Inflammatory macrophage treated with lipopolysaccharide for 1 hour (primary cell): ENCODE measurements at regions not wholly inside any gene's neighbourhood (a gene's known extent, or its start where the extent isn't known, plus 50 kb on each side); places are given as distances from the start of the nearest gene placed in this dataset.

Experiments used
- DNase-seq, 2 donors: peaks; one replicate each; pipeline ENCODE4 v3.0.0-alpha.2; 2020 to 2022

DNA sequence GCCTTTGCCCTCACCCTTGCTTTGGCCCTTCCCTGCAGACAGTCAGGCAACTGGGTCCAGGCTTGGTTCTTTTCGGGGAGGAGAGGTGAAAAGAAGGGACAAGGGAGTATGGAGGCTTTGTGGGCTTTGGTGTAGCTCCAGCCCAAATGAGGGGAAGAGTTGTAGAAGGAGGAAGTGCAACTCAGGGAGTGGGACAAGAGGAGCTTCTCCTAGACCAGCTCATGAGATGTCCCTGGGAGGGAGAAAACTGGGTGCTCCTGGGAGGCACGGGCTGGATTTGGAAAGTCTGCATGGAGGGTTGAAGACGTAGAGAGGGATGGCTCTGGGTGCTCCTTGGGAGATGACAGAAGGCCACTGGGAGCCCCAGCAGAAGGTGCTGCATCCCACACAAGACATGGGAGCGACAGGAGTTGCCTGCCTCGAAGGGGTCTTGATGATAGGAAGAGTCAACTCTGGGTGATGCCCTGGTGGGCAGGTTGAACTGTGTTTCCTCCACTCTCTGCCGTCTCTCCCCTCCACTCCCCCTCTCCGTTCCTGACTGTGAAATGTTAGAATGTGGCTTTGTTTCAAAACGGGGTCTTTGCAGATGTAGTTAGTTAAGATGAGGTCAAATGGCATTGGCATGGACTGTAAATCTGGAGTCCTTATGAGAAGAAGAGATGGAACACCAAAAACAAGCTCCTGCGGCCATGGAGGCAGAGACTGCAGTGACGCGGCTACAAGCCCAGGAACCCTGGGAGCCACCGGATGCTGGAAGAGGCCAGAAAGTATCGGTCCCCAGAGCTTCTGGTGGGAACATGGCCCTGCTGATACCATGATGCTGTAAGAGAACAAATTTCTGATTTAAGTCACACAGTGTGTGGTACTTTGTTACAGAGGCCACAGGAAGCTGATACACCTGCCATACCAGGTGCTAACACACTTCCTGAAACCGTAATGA, 298.5 kb downstream of the GLRX3 start:
- DNase-seq: no peak

DNA sequence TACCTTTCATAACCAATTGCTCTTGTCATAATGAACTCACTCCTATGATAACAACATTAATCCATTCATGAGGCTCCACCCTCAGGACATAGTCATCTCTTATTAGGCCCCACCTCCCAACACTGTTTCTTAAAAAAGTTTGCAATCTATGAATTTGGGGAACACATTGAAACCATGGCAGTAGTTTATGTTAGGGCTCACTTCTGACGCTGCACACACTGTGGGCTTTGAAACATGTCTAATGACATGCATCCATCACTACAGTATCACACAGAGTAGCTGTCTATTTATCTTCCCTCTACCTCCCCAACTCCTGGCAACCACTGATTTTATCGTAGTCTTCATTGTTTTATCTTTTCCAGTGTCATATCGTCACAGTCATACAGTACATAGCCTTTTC, 299.8 kb downstream of the GLRX3 start:
- DNase-seq: no peak

DNA sequence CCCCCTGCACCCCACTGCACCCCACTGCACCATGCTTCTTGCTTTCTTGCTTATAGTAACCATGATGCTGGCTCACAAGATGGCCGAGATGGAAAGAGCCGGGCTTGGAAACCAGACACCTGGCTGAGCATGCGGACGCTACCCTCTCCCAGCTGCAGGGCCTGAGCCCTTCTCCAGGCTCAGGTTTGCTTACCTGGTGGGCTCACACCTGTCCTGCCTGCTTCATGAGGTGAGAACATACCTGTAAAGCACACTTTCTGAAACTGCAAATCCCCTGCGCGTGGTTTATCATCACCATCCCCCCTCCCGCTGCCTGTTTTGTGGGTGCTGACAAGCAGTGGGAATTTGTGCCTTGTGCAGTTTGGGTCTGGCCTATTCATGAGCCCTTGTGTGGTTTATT, 302.7 kb downstream of the GLRX3 start:
- no peak for DNase-seq

DNA sequence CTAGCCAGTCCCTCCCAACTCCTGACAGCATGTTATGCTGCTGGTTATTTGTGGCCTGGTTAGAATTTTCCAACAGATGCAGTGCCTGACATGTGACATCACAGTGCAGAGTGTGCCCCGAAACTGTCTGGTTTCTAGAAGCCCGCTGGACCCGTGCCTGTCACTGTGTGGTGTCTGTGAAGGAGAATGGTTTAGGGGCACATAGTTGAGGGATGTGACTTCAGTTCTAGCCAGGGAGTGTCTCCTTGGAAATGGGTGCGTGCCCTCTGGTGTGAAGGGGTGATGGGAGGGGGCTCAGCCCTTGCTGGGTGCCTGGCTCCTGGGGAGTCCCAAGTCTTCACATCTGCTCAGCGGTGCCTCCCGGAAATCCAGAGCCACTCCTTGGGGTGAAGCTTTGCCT, 303.6 kb downstream of the GLRX3 start:
- DNase-seq: no peak

DNA sequence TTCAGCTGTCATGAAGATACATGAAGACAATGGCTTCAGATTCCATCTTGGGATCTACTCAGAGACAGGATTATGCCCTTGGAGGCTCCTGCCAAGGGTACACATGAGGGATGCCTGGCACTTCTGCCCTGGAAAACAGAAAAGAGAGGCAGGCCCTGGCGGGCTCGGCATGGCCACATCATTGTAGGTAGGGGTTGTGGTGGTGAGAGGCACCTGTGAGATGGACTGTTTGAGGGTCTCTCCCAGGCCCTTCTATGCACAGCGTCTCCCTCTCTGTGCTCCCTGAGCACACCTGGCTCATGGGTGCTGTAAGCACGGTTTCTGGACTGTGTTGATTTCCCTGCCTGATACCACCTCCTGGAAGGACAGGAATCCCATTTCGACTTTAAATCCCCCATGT, 304.3 kb downstream of the GLRX3 start:
- DNase-seq: no peak

DNA sequence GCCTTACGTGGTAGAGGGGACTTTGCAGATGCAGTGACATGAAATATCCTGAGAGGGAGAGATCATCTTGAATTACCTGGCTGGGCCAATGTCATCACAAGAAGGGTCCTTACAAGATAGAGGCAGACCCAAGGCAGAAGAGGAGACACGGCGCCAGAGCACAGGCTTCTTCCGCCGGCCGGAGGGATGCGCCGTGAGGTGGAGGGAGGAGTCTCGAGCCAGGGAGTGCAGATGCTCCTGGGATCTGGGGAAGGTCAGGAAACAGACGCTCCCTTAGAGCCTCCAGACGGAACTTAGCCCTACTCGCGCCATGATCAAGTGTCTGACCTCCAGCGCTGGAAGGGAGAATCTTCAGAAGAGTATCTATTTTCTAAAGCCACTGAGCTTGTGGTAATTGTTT, 304.8 kb downstream of the GLRX3 start:
- no peak for DNase-seq

DNA sequence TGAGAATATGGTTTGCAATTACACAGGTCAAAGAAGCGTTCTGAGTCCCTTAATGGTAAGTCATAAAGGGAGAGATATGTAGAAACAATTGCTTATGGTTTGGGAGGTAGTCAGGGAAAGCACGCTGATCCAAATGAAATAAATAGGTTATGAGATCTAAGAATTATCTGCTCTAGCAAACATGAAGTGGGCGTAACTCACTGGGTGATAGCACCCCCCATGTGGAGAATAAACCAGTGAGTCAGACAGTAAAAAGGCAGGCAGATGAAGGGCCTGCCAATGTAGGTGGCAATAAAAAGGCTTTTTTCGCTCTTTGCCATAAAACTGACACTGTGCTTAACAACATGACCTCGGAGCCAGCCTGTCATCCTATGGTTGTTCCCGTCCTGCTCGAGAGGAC, 306.9 kb downstream of the GLRX3 start:
- no peak for DNase-seq

DNA sequence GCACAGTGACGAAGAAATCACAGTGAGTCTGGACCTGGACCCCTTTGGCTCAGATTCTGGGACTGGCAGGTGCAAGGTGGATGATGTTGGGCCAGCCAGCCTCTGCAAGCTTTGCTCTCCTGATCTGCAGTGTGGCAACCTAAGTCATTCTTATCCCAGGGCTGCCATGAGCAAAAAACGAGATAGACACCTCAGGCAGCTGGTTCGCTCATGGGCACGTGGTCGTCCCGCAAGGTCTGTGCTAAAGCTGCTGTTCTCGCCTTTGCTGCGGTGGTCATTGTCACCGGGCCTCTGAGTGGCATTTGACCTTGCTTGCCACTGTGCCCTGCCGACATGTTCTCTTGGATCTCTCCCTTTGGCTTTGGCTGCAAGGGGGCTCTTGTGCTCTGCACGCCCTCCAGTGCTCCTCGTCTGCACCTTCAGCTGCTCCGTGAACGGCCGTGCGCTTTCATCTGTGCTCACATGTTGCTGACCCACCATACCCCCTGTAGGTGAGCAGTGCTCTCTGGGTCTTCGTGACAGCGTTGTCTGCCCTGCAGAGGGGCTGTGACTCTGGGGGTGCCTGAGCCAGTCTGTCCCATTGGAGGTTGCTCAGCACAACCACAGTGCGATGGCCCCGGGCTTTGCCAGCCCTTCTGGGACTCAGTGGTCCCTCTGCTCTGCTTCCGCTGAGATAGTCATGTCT, 317.0 kb downstream of the GLRX3 start:
- DNase-seq: no peak

DNA sequence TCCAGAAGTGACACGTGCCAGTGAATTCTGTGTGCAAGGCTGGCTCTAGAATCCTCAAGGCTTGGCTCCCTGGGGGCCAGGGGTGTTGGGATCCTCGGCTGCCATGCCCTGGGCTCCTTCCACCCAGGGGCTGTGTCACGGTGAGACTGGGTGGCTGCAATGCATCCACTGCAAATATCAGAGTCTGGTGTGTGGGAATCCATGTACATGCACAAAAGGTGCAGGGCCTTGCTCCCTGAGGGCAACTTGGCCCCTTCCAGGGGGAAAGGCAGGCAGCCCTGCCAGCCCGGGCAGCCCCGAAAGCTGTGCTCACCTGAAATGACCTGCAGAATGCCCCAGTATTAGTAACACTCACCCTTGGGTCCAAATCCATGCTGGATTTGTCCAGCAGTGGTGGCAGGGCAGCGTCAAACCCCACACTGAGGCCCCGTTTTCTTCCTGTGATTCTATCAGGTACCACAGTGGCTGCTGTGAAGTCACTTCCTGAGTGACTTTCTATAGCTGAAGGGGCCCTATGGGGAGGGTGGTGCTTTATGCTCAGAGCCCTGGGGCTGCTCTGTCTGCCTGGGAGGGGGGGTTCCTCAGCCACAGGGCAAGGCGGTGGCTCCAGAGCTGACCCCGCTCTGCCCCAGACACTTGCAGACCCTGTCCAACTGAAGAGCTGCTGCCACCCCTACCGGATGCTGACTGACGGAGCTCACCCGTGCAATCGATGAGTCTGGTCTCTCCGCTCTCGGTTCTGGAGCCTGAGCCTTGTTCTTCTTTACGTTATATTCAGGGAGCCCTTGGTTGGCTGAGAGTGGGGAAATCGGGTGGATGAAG, 317.7 kb downstream of the GLRX3 start:
- DNase-seq: no peak

DNA sequence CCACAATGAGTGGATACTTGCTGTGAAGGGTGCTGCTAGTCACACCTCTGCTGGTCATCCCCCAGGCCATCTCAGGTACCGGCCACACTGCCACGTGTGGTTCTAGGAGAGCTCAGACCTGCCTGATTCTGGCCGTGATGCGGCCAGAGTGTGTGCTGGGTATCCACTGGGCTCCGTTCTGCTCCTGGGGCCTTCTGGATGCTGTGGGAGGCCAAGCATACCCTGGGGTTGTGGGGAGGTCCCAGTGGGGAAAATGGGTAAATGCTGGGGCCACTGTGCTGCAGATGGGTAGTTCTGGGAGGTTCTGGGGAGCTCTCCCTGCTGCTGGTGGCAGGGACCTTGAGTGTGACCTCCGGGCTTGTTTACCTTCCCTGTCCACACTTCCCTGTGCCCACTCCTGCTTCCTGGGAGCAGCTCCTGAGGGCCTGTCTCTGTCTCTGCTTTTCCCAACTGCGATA, 318.4 kb downstream of the GLRX3 start:
- DNase-seq: no peak

DNA sequence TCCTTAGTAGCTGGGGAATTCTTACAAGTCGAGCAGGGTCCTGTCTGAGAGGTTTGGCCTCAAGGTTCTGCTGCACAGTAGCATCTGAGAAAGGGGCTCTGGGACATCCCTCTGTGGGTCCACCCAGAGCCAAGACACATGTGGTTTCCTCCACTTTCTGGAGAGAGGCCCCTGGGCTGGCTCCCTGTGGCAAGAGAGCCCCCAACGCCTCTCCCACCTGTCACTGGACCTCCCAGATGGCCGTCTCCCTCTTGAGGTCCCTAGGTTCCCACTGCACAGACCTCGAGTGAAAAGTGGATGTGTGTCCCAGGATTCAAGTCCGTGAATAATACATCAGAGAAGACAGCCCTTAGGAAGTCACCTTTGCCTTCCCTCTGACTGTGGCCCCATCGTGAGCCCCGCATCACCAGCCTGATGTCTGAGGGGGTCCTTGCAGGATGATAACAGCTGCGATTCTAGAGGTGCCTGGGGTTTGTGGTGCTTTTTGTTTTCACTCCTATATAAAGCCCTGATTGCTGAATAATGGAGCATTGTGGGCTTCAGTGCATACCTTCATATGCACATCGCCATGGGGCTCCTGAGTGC, 319.0 kb downstream of the GLRX3 start:
- no peak for DNase-seq

DNA sequence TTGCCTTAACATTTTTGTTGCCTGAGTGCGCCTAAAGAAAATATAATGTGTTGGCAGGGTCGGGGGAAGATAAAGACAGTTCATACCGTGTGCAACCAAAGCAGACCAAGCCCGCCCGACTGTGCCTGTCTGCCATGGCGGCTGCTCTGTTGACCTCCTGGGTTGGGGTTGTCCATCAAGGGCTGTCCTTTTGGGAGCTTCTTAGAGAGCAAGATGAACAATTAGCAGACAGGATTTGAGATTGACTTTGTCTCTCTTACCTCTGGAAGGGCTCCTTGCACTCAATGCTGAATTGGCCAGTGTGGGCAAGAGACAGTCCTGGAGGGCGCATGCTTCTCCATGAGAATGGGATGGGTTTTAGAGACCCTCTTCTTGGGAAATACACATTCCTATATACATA, 319.6 kb downstream of the GLRX3 start:
- DNase-seq: no peak

DNA sequence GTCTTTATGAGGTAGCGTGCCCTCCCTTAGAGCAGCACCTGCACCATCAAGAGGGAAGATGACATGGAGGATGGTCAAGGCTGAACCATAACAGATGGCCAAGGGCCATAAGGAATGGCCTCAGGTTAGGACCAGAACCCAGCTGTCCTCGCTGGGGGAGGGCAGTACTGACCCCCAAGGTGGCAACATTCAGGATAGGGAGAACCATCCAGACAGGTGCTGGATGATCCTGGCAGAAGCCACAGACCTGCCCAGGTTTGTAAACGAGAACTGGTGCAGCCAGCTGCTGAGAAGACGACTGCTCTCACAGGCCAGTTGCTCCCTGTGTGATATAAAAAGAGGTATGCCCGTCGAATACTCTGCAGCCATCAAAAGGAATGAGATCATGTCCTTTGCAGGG, 320.4 kb downstream of the GLRX3 start:
- no peak for DNase-seq

DNA sequence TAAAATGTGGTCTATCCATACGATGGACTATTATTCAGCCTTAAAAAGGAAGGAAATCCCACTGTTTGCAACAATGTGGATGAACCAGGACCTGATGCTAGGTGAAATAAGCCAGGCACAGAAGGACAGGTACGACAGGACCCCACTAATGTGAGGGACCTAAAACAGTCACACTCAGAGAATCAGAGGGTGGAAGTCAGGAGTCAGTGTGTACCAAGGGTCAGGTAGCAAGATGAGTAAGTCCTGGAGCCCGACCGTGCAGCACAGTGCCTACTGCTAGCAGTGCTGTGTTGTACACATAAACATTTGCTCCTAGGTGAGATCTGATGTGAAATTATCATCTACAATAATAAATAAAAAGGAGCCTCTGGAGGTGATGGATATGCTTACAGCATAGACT, 322.3 kb downstream of the GLRX3 start:
- DNase-seq: no peak

DNA sequence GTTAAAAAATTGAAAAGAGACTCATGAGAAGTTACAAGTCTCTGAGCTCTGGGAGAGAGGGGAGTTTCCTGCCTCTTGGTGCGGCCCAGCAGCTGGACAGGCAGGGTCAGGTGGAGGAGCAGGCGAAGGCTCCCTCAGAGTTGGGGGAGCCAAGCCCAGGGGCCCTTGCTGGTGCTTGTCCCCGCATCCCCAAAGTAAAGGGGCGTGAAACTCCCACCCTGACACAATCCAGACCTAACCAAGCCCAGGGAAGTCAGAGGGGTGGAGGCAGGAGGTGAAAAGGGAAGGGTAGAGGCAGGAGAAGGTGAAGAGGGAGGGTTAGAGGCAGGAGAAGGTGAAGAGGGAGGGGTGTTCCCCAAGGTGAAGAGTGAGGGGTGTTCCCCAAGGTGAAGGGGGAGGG, 322.8 kb downstream of the GLRX3 start:
- no peak for DNase-seq

DNA sequence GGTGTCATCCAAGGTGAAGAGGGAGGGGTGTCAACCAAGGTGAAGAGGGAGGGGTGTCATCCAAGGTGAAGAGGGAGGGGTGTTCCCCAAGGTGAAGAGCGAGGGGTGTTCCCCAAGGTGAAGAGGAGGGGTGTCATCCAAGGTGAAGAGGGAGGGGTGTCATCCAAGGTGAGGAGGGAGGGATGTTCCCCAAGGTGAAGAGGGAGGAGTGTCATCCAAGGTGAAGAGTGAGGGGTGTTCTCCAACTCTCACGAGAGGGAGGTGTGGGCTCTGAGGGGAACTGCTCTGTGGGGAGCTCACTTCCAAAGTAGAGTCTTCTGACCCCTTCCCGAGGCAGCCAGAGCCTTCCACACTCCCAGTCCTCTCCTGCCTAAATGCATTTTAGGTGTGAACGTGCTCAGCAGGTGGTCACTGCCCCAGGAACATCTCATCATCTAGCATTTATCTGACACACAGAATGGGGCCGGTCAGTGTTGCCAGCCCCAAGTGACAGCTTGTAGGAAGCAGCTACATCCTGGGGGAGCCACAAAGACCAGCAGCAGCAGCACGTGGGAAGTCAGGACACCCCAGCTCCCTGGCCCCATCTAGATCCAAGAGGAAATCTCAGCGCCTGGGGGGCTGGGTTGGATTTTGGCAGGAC, 323.8 kb downstream of the GLRX3 start:
- no peak for DNase-seq

DNA sequence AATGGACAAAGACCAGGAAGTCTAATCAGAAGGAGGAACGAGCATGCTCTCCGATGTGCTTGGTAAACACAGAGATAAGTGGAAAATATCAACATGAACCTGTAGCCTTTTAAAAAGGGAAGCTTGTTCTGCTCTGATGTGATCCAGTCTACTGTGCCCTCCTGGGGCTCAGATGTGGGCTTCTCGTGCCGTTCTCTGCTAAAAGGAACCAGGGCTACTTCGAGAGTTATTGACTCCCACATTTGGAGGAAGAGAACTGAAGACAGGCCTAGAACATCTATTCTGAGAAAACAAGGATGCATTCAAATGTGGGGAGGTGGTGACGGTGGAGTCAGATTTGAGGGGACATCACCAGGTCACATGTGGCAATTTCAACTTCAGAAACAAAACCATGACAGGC, 325.4 kb downstream of the GLRX3 start:
- no peak for DNase-seq

DNA sequence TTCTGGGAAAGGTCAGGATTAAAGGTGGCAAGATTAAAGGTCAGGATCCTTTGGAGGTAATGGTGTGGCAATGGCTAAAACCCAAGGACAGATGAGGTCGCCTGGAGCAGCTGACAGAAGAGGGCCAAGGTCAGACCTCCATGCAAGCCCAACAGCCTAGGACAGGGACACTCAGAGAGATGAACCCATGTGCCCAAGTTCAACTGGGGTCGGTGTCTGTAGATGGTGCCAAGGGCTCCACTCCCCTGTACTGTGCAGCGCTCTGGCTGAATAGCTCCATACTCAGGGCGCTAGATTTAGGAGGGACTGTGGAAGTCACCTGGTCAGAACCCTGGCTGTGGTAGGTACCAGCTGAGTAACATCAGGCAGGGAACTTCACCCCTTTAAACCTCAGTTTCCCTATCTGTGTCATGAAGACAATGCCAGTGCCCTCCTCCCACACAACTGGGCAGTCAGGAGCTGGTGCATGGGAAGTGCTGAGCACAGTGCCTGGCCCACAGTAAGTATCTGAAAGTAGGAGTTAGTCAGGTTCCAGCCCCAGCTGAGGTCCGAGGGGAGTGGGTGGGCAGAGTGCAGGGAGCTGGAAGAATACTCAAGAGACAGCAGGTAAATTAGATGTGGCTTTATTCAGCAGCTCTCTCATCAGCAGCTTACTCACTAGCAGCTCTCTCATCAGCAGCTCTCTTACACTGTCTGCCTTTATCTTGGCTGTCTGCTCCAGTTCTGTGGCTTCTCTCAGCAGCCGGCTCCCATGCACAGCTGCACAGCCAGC, 327.1 kb downstream of the GLRX3 start:
- no peak for DNase-seq

DNA sequence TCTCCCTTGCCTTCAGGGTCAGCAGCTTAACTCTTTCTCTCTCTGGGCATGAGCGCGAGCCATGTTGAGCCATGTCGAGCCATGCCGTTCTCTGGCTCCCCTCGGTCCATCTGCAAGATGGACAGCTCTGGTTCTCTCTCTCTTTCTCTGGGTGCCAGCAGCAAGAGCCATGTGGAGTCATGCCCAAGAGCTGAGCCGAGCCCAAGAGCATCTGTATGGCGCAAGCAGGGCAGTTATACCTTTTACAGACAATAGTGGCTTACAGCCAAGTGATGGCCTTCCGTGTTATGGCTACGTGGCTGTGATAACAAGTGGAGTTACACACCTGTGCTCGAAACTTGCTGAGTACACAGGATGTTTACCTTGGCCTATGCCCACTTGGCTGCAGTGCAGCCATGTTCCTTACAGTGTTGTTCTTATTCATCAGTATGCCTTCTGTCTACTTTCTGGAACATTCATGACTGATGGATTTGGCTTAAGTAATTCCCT, 327.7 kb downstream of the GLRX3 start:
- no peak for DNase-seq

DNA sequence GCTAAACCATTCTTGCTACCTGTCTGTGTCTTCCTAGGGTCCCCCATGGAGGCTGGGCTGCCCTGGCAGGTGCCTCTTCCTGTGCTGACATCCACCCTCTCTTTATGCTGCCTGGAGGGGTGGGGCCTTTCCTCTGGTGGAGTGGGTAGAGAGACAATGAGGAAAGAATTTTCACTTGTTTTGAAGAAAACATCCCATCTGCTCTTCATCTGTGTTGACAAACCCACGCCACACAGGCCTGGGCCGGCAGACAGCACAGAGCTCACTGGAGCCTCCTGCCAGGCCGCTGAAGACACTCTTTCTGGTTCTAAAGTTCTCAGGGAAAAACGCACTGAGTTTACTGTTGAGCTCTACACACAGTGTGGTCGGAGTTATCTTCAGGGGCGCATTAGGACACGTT, 328.2 kb downstream of the GLRX3 start:
- DNase-seq: no peak

DNA sequence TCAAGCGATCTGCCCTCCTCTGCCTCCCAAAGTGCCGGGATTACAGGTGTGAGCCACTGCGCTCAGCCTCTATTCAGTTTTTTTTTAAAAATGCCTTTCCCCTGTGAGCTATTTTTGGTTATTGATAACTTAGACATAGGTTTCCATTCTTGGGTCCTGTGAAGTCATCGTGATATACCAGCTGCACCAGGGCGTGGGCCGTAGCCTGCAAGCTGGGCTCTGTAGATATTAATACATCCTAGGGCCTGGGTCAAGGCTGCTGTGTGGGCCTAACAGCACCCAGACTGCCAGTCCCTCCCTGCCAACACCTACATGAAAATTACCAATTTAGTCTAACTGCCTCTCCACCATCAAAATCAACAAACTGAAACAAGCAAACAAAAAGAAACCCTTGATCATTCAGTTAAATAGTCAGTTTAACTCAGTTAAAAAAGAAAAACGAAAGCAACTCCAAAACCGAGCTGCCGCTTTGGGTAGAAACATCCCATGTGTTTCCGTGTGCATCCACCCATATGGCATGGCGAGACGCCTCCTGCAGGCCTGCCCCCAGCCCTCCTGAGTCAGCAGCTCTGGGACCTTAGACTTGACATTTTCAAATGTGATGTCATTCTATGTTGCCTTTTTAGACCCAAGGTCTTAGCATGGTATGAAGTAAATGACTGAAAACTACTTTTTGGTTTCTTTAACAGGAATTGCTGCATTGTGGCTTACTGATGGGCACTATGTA, 330.2 kb downstream of the GLRX3 start:
- DNase-seq: no peak
